ENCODE measurements at regions not wholly inside any gene's neighbourhood (a gene's known extent, or its start where the extent isn't known, plus 50 kb on each side); places are given as distances from the start of the nearest gene placed in this dataset.
"Not testable (repeated sequence)": the region's sequence is repeated elsewhere in the genome, so short reads cannot be mapped to it uniquely, and the experiment has no call there.

GRCh38 chr3:20563985-20564384, 378.0 kb upstream of the SGO1 start:
- Histone ChIP-seq H3K27ac (ENCODE audit: low read depth in 2 of 2, low read length in 2 of 2) (no peak overlapping the region), H3K4me3 (ENCODE audit: low read length in 3 of 3) (no peak overlapping the region), H3K36me3 (ENCODE audit: control insufficient read depth in 2 of 3, insufficient read depth in 3 of 3, low read length in 3 of 3) (no peaks in the 10 kb centered on the region), H3K4me1 (ENCODE audit: control insufficient read depth in 2 of 3, insufficient read depth in 2 of 3, low read depth in 1 of 3, low read length in 3 of 3) (no peaks in the 10 kb centered on the region), H3K9ac (ENCODE audit: low read length in 3 of 3) (no peak overlapping the region), H3K27me3 (ENCODE audit: control insufficient read depth, insufficient read depth, low read length) (no peaks in the 10 kb centered on the region), H3K9me3 (ENCODE audit: control insufficient read depth in 2 of 3, insufficient read depth in 1 of 3, low read length in 3 of 3) (no peaks in the 10 kb centered on the region)
- DNase-seq (no peak), FAIRE-seq (no peak)
- intact Hi-C loops (cut with DNase I), result no loop called here
- TF ChIP-seq, protein P1, sequence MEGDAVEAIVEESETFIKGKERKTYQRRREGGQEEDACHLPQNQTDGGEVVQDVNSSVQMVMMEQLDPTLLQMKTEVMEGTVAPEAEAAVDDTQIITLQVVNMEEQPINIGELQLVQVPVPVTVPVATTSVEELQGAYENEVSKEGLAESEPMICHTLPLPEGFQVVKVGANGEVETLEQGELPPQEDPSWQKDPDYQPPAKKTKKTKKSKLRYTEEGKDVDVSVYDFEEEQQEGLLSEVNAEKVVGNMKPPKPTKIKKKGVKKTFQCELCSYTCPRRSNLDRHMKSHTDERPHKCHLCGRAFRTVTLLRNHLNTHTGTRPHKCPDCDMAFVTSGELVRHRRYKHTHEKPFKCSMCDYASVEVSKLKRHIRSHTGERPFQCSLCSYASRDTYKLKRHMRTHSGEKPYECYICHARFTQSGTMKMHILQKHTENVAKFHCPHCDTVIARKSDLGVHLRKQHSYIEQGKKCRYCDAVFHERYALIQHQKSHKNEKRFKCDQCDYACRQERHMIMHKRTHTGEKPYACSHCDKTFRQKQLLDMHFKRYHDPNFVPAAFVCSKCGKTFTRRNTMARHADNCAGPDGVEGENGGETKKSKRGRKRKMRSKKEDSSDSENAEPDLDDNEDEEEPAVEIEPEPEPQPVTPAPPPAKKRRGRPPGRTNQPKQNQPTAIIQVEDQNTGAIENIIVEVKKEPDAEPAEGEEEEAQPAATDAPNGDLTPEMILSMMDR (IDR thresholded peaks at IDR 0.05; ENCODE audit: borderline replicate concordance, extremely low read depth, insufficient read depth), result no peak

GRCh38 chr3:20563251-20563650, 377.2 kb upstream of the SGO1 start:
- intact Hi-C loops (cut with DNase I), result no loop called here
- Histone ChIP-seq H3K4me3 (ENCODE audit: low read length in 3 of 3) (no peak overlapping the region), H3K36me3 (ENCODE audit: control insufficient read depth in 2 of 3, insufficient read depth in 3 of 3, low read length in 3 of 3) (no peaks in the 10 kb centered on the region), H3K9ac (ENCODE audit: low read length in 3 of 3) (no peak overlapping the region), H3K27ac (ENCODE audit: low read depth in 2 of 2, low read length in 2 of 2) (no peak overlapping the region), H3K9me3 (ENCODE audit: control insufficient read depth in 2 of 3, insufficient read depth in 1 of 3, low read length in 3 of 3) (no peaks in the 10 kb centered on the region), H3K27me3 (ENCODE audit: control insufficient read depth, insufficient read depth, low read length) (no peaks in the 10 kb centered on the region), H3K4me1 (ENCODE audit: control insufficient read depth in 2 of 3, insufficient read depth in 2 of 3, low read depth in 1 of 3, low read length in 3 of 3) (no peaks in the 10 kb centered on the region)
- no peak for DNase-seq
- no peak for FAIRE-seq
- TF ChIP-seq, protein P1 (IDR thresholded peaks at IDR 0.05; ENCODE audit: borderline replicate concordance, extremely low read depth, insufficient read depth), result no peak

- no peak overlapping the region for H3K27ac ChIP-seq (ENCODE audit: low read depth in 2 of 2, low read length in 2 of 2)
- no peaks in the 10 kb centered on the region for H3K9me3 ChIP-seq (ENCODE audit: control insufficient read depth in 2 of 3, insufficient read depth in 1 of 3, low read length in 3 of 3)
- TF ChIP-seq, protein P1 (IDR thresholded peaks at IDR 0.05; ENCODE audit: borderline replicate concordance, extremely low read depth, insufficient read depth), result no peak
- H3K27me3 ChIP-seq (ENCODE audit: control insufficient read depth, insufficient read depth, low read length), result no peaks in the 10 kb centered on the region
- no peak for FAIRE-seq
- intact Hi-C loops (cut with DNase I), result no loop called here
- H3K9ac ChIP-seq (ENCODE audit: low read length in 3 of 3), result no peak overlapping the region
- no peaks in the 10 kb centered on the region for H3K36me3 ChIP-seq (ENCODE audit: control insufficient read depth in 2 of 3, insufficient read depth in 3 of 3, low read length in 3 of 3)
- no peaks in the 10 kb centered on the region for H3K4me1 ChIP-seq (ENCODE audit: control insufficient read depth in 2 of 3, insufficient read depth in 2 of 3, low read depth in 1 of 3, low read length in 3 of 3)
- peak in 1 of 5 donors; percentile 19 for DNase-seq
- H3K4me3 ChIP-seq (ENCODE audit: low read length in 3 of 3), result no peak overlapping the region
Observed at GRCh38 chr3:20561166-20561565, 375.2 kb upstream of the SGO1 start.

DNA sequence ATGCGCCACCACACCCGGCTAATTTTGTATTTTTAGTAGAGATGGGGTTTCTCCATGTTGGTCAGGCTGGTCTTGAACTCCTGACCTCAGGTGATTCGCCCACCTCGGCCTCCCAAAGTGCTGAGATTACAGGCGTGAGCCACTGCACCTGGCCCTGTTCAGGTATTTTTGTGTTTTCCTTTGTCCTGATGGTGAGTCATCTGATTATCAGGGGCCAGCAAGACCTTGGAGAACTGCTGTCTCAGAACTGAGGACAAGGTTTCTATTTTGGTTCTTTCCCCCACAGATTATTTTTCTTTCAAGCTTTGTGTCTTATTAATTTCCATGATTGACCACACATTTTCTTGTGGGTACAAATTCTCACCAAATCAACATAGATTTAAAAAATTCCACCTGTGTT, 374.4 kb upstream of the SGO1 start:
- intact Hi-C loops (cut with DNase I), result not testable (repeated sequence)

More for the DNA sequence above, 374.4 kb upstream of the SGO1 start:
- H3K36me3 ChIP-seq (ENCODE audit: control insufficient read depth in 2 of 3, insufficient read depth in 3 of 3, low read length in 3 of 3); H3K4me1 ChIP-seq (ENCODE audit: control insufficient read depth in 2 of 3, insufficient read depth in 2 of 3, low read depth in 1 of 3, low read length in 3 of 3); H3K27me3 ChIP-seq (ENCODE audit: control insufficient read depth, insufficient read depth, low read length); H3K4me3 ChIP-seq (ENCODE audit: low read length in 3 of 3); FAIRE-seq; H3K9me3 ChIP-seq (ENCODE audit: control insufficient read depth in 2 of 3, insufficient read depth in 1 of 3, low read length in 3 of 3); DNase-seq; H3K9ac ChIP-seq (ENCODE audit: low read length in 3 of 3); H3K27ac ChIP-seq (ENCODE audit: low read depth in 2 of 2, low read length in 2 of 2): not testable (repeated sequence)
